CD4-positive, alpha-beta T cell treated with Interleukin-15 for 4 hours (primary cell): ENCODE measurements at regions not wholly inside any gene's neighbourhood (a gene's known extent, or its start where the extent isn't known, plus 50 kb on each side); places are given as distances from the start of the nearest gene placed in this dataset.
"Not testable (repeated sequence)": the region's sequence is repeated elsewhere in the genome, so short reads cannot be mapped to it uniquely, and the experiment has no call there.

Experiments used
- DNase-seq: peaks from one replicate; pipeline ENCODE4 v3.0.0-alpha.2; 2020; ENCODE audit warnings: low spot score

DNA sequence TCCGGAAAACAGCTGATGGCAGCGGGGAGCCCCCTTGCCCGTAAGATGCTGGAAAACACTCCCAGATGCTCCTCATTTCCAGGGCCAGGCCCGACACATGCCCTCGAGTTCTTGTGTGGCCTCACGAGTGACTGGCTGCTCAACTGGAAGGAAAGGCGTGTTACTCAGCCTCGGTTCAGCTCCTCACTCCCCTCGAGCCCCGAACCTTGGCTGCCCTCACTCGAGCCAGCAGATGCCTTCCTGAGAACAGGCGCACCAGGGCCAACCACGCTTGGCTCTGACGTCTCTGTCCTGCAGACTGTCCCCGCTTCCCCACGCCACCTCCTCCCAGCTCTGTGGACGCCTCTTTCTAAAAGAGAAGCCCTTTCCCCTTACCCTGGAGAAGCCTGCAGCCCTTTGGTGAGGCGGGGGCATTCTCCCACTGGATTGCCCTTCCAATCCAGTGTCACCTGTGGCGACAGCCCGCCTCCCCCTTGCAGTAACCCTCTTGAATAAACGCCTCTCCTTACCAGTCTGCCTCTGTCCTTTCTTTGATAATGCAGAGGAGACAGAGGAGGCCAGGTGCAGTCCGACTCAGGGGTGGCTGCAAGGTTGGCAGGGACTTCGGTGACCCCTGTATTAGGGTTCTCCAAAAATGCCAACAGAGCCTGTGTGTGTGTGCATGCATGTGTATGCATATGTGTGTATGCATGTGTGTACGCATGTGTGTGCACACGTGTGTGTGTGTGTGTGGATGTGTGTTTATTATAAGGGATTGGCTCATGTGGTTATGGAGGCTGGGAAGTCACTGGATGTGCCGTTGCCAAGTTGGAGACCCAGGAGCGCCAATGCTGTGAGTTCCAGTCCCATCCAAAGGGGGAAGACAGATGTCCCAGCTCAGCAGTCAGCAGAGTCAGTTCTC lies 166.3 kb downstream of the KIF26A start:
- DNase-seq = no peak

DNA sequence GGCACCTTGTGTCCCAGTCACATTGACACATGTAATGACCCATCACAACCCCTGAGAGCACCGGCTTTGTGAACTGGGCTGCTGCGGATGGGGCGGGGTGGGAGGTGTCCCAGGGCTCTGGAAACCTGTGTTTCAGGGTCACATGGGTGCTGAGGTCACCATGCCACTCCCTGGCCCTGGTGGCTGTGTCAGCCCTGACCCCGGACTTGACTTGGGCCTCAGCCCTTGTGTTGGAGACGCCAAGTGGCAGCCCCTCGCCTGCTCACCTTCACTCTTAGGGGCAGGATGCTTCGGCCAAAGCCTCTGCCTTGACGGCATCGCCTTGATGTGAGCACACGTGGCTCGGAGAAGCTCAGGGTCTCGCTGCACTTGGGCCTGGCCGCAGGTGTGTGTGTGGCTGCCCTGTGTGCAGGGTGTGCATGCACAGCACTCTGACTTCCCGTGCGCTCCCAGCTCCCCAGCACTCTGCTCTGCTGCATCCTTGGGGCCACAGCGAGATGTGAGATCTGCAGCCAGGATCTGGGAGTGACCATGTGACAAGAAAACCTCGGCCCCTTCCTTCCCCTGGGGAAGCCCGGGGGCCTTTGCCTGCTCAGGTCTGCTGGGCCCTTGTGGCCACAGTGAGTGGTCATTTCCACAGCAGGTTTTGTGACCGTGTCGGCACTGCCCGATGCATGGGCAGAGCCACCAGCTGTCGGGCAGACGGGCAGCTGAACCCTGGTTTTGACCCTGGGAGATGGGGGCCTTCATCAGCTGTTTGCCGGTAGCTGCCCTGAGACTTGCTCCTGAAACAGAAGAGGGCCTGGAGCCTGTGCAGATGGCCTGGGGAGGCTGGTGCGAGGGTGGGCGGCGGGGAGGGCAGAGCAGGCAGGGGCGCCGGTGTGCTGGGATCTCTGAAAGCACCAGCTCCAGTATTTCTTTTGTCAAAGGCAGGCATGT lies 167.4 kb downstream of the KIF26A start:
- DNase-seq = no peak

DNA sequence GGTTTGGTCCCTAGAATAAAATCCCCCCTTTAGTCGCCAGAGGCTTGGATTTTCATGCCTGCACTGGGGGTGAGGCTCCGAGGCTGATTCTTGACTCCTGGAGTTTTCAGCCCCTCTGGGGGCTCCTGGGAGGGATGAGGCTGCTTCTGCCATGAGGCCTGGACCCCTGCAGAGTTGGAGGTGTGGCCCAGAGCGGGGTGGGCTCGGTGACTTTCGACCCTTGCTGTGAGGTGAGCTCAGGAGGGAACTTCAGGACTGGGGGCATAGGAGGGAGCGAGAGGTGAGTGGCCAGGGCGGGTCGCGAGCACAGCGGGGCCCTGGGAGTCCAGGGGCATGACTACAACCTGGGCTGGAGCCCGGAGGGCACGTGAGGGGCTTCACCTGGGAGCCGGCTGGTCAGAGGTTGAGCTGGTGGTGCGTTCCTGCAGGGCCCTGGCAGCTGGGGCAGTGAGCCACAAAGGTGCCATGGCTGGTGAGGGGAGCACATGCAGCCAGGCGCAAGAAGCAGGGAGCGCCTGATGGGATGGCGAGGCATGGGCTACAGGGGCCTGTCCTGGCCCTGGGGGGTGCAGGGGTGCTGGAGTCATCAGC lies 168.2 kb downstream of the KIF26A start:
- DNase-seq = no peak

DNA sequence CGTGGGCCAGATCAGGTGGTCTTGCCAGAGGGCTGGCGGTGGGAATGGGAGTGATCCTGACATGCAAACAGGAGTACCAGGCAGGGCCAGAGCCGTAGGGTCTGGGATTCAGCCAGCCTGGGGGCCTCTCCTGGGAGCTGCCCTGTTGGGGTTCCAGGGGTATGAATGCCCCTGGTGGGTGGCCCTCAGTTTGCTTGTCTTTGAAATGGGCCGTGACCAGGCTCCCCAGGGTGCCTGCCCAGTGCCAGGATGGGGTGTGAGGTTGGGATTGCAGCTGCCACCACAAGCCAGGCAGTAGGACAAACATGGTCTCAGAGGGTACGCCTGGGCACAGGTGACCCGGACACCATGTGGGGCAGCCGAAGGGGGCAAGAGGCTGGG lies 168.8 kb downstream of the KIF26A start:
- no peak for DNase-seq

- DNase-seq = no peak
These were observed 169.4 kb downstream of the KIF26A start for GRCh38 chr14:104307627-104308401.

GRCh38 chr14:104308534-104308933 lies 170.1 kb downstream of the KIF26A start:
- DNase-seq = not testable (repeated sequence)

- DNase-seq = no peak
These were observed 171.4 kb downstream of the KIF26A start for GRCh38 chr14:104309657-104310369.

GRCh38 chr14:104311358-104311757 lies 173.0 kb downstream of the KIF26A start:
- no peak for DNase-seq

GRCh38 chr14:104313674-104314073 lies 175.3 kb downstream of the KIF26A start:
- no peak for DNase-seq

DNA sequence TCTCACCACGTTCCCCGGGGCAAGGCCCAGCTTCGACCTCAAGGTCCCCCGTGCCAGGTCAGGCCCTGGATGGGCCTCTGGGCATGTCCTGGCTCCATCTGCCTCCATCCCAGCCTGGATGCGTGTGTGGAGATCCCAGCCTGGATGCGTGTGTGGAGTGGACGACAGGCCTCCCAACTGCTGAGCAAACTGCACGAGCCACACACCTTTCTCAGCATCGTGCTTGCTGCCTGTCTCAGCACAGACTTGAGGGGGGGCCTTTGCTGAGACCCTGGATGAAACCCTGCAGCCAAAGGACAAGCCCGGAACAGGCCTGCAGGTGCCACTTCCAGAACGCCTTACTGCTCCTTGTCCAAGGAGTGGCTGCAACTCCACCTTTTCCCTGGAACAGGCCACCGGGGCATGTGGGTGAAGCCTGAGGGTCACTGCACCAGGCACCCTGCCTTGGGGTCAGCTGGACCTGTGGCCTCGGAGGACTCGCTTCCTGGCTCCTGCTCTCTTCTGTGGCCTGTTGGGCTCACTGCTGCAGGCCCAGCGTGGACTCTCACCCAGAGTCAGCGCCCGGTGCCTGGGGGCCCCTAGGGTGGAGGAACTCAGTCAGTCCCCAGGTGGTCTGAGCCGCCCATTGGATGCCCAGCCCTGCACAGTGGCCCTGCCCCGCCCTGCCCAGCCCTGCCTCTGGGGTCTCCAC lies 176.0 kb downstream of the KIF26A start:
- no peak for DNase-seq

DNA sequence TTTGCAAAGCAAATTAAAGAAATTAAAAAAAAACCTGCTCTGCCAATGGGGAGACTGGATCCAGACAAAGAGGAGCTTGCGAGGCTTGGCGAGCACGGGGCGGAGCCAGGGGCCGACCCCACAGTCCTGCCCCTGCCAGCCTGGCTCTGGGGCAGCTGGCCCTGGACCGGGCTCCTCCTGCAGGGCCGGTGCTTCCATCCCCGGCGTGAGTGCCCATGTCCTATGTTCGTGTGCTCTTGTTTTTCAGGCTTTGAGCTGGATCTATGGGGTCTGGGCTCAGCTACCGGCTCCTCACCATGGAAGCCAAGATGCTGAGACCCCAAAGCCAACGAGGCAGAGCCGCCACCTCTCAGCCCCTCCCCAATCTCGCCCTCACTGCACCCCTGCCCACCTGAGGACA lies 176.8 kb downstream of the KIF26A start:
- no peak for DNase-seq

DNA sequence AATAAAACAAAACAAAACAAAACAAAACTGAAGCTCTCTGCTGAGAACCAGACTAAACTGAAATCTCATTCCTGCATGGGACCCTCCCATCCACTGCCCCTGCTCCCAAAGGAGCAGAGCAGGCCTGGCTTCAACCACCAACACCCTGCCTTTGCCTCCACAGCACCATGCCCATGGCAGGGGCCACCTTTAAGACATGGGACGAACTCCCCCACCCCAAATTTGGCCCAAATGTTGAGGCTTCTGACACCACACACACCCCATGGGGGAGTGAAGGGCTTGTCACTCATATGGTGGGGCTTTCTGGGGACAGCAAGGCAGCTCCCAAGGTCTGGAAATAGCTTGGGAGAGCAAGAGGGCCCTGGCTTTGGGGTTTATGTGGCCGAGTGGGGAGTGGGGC lies 177.2 kb downstream of the KIF26A start:
- no peak for DNase-seq

DNA sequence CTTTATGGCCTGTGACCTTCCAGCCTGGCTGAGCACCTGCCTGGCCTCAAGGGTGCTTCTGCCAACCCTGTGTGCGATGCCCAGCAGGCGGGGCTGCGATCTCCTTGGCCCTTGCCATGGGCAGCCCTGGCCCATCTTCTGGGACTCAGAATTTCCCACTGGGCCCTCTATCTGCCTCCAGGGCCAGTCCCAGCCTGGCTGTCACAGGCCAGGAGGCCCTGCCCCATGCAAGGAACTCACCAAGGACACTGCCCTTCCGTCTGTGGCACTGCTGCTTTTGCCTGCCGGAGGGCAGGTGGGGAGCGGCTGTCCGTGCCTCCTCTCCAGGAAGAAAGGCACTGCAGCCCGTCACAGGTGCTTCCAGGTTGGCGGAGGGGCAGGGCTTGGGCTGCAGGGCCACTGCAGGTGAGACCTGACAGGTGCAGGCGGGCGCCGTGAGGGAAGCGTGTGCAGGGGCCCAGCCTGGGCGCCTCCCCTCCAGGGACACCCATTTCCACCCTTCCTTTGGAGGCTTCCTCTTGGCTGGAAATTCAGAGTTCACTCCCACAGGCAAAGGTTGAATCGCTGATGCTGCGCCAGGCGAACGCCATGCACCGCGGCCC lies 177.8 kb downstream of the KIF26A start:
- DNase-seq = no peak

DNA sequence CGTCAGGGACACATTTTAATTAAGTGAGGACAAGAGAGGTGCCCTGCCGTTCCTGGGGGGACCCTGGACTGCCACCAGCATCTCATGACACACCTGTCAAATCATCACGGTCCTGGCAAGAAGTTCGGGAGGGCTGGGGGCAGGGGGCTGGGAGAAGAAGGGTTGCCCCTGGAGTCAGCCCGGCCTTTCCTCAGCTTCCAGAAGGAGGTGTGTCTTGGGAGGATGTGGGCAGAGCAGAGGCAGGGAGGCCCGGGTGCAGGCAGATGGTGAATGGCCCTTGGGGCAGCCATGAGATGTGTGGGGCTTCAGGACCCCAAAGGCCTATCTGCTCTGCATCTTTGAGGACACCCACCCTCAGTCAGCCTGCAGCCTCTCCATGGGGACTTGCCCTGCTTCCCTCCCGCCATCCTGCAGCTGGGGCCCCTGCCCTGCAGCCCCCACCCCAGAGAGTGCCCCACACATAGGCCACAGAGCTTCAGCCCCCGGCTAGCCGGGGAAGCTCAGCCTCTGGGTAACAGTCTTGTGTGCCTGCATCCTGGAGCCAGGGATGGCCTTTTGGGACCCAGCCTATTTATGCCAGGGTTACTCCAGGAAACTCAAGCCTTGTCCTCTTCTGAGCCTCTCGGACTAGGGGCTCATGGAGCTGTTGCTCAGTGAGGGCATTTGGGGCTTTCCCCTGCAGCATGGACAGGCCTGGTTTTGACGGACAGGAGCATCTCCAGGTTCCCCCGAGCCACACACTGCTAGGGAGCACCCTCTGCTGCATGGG lies 178.5 kb downstream of the KIF26A start:
- no peak for DNase-seq

- DNase-seq = no peak
These were observed 179.1 kb downstream of the KIF26A start for GRCh38 chr14:104317492-104317805.

GRCh38 chr14:104317975-104318557 lies 179.7 kb downstream of the KIF26A start:
- no peak for DNase-seq

- no peak for DNase-seq
These were observed 180.4 kb downstream of the KIF26A start for GRCh38 chr14:104318558-104319490.
